Gastrocnemius medialis (tissue), 4 donors: ENCODE measurements at regions not wholly inside any gene's neighbourhood (a gene's known extent, or its start where the extent isn't known, plus 50 kb on each side); places are given as distances from the start of the nearest gene placed in this dataset.

Source experiments
- ATAC-seq, 2 donors: fragments of 150-250 bp; one replicate each; pipeline ENCODE4 v1.9.1; 2016
- DNase-seq, 2 donors: peaks; one replicate each; pipeline ENCODE4 v3.0.0-alpha.2; 2019
- H3K27ac ChIP-seq, 4 donors: fragments of 200-600 bp; sonication (generic); 1 replicate in 1 of 4; 2 replicates in 3 of 4; pipeline ENCODE4 v1.5.1; 2016 to 2018; ENCODE audit warnings: mild to moderate bottlenecking in 2 of 4, moderate library complexity in 1 of 4
- H3K27me3 ChIP-seq, 3 donors: fragments of 200-600 bp; sonication (generic) in 2 of 3; 1 replicate in 1 of 3; 2 replicates in 2 of 3; pipeline versions ENCODE4 v1.5.1 to v1.6.0; 2016 to 2019; ENCODE audit warnings: mild to moderate bottlenecking in 1 of 3, moderate library complexity in 1 of 3
- H3K36me3 ChIP-seq, 2 donors: fragments of 200-600 bp; sonication (generic) in 1 of 2; one replicate each; pipeline ENCODE4 v1.5.1; 2017 to 2018
- H3K4me1 ChIP-seq, 2 donors: fragments of 200-600 bp; sonication (generic) in 1 of 2; one replicate each; pipeline ENCODE4 v1.5.1; 2016 to 2017; ENCODE audit warnings: mild to moderate bottlenecking in 2 of 2
- H3K4me3 ChIP-seq, 4 donors: fragments of 200-600 bp; sonication (generic) in 3 of 4; 1 replicate in 1 of 4; 2 replicates in 3 of 4; pipeline ENCODE4 v1.5.1; 2016 to 2019; ENCODE audit warnings: mild to moderate bottlenecking in 2 of 4
- H3K9me3 ChIP-seq, 3 donors: fragments of 200-600 bp; sonication (generic) in 2 of 3; 1 replicate in 1 of 3; 2 replicates in 2 of 3; pipeline ENCODE4 v1.5.1; 2016 to 2019
- POLR2A ChIP-seq, 2 donors: fragments of 450-650 bp; IDR thresholded peaks; one replicate each; pipeline ENCODE4 v1.6.1; 2017; ENCODE audit warnings: antibody characterized with exemption in 2 of 2, mild to moderate bottlenecking in 2 of 2, moderate library complexity in 2 of 2
- in situ Hi-C, 4 donors: fragments of 200-750 bp; cut with MboI; loops; one replicate each; pipeline versions ENCODE4 v1.15.0 to v1.8.0; 2017; ENCODE audit warnings: low sequenced_read_pairs in 4 of 4
- intact Hi-C: fragments of 100-400 bp; cut with DNase I; formaldehyde crosslinking; loops from one replicate; pipeline ENCODE4 v1.15.1; 2023; ENCODE audit warnings: low total_unique reads
- TF ChIP-seq, protein P1 (sequence below), 5 experiments: fragments of 450-650 bp in 3 of 5; fragments of 200-600 bp in 2 of 5; sonication (generic) in 2 of 5; IDR thresholded peaks in 4 of 5; conservative IDR thresholded peaks in 1 of 5; 1 replicate in 4 of 5; 2 replicates in 1 of 5; pipeline ENCODE4 v1.5.1; 2016 to 2019; ENCODE audit warnings: antibody characterized with exemption in 5 of 5, mild to moderate bottlenecking in 3 of 5, moderate library complexity in 3 of 5

DNA sequence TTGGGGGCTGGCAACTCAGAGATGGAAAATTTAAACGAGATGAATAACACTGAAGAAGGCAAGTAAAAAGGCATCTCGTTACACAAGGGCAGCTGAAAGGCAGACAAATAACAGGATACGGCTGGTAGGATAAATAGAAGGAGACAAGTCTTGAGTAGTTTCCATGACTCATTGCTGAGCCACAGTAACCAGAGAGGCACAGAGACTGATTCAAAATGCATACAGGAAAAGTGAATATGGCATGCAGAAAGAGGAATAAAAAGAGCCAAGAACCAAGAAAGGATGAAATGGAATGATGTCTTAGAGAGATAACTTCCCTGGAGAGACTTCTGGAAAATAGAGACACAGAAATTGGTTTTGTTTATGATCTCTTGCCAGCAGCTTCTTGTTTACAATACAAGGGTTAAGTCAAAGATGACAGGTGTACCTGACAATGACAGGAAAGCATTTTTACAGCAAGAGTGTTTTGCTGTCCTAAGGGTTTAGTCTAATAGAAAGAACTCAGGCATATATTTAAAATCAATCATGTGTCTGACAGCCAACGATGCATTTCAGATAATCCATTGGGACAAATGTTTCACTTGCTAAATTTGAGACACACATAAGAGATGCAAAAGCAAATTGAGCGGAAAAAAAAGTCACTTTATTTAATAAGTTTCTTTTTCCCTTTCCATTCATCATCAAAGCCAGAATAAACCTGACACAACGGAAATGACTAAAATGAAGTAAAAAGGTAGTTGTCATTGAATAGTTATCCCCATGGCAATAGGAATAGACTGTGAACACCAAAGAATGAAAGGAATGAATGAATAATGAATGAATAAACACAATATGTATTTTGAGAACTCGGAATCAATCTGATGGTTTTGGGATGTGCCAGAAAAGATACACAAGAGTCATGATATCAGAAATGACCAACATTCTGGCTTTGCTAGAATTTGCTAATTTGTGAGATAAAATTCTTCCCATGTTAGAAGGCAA lies 68.0 kb upstream of the KCNQ5 start:
- Histone ChIP-seq H3K4me3 (no peak overlapping the region), H3K4me1 (peaks cover 0 to 4% of the 10 kb centered on the region in 2 donors), H3K9me3 (no peaks in the 10 kb centered on the region), H3K36me3 (no peaks in the 10 kb centered on the region), H3K27me3 (no peaks in the 10 kb centered on the region), H3K27ac (no peak overlapping the region)
- in situ Hi-C loops (no loop called here), intact Hi-C loops (no loop called here)
- TF ChIP-seq POLR2A (IDR thresholded peaks at IDR 0.05), result no peak
- TF ChIP-seq, protein P1, sequence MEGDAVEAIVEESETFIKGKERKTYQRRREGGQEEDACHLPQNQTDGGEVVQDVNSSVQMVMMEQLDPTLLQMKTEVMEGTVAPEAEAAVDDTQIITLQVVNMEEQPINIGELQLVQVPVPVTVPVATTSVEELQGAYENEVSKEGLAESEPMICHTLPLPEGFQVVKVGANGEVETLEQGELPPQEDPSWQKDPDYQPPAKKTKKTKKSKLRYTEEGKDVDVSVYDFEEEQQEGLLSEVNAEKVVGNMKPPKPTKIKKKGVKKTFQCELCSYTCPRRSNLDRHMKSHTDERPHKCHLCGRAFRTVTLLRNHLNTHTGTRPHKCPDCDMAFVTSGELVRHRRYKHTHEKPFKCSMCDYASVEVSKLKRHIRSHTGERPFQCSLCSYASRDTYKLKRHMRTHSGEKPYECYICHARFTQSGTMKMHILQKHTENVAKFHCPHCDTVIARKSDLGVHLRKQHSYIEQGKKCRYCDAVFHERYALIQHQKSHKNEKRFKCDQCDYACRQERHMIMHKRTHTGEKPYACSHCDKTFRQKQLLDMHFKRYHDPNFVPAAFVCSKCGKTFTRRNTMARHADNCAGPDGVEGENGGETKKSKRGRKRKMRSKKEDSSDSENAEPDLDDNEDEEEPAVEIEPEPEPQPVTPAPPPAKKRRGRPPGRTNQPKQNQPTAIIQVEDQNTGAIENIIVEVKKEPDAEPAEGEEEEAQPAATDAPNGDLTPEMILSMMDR (IDR thresholded peaks at IDR 0.05 in 4 of 5, conservative IDR thresholded peaks at IDR 0.05 in 1 of 5), result no peak
- no peak for ATAC-seq
- DNase-seq, result no peak

GRCh38 chr6:72554761-72555221 lies 67.1 kb upstream of the KCNQ5 start:
- H3K9me3 ChIP-seq, result no peaks in the 10 kb centered on the region
- H3K4me3 ChIP-seq, result no peak overlapping the region
- TF ChIP-seq POLR2A (IDR thresholded peaks at IDR 0.05), result no peak
- TF ChIP-seq, protein P1 (IDR thresholded peaks at IDR 0.05 in 4 of 5, conservative IDR thresholded peaks at IDR 0.05 in 1 of 5), result no peak
- peaks cover 0 to 4% of the 10 kb centered on the region in 2 donors for H3K4me1 ChIP-seq
- DNase-seq (no peak), ATAC-seq (no peak)
- intact Hi-C loops, result no loop called here
- no peaks in the 10 kb centered on the region for H3K36me3 ChIP-seq
- H3K27ac ChIP-seq, result no peak overlapping the region
- in situ Hi-C loops, result no loop called here
- H3K27me3 ChIP-seq, result no peaks in the 10 kb centered on the region

DNA sequence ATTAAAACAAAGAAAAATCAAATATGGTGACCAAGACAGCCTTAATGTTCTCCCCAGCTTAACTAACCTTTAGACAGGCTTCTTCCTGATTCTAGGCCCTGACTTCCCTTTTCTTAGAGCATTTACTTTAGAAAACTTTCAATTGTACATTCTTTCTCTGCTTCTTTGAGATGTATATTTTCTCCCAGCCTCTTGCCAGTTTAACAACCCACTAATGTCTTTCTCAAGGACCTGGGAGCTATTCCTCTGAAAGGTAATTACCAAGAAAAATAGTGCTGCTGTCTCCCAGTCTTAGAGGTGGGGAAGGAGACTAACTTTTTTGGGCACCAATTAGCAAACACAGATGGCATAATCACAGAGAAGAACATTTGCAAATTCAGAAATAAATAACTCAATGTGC lies 62.8 kb upstream of the KCNQ5 start:
- Histone ChIP-seq H3K4me1 (no peaks in the 10 kb centered on the region), H3K9me3 (no peaks in the 10 kb centered on the region), H3K27me3 (no peaks in the 10 kb centered on the region), H3K27ac (no peak overlapping the region), H3K36me3 (no peaks in the 10 kb centered on the region), H3K4me3 (no peak overlapping the region)
- no peak for DNase-seq
- no peak for ATAC-seq
- TF ChIP-seq, protein P1 (IDR thresholded peaks at IDR 0.05 in 4 of 5, conservative IDR thresholded peaks at IDR 0.05 in 1 of 5), result no peak
- TF ChIP-seq POLR2A (IDR thresholded peaks at IDR 0.05), result no peak
- in situ Hi-C loops (no loop called here), intact Hi-C loops (no loop called here)

DNA sequence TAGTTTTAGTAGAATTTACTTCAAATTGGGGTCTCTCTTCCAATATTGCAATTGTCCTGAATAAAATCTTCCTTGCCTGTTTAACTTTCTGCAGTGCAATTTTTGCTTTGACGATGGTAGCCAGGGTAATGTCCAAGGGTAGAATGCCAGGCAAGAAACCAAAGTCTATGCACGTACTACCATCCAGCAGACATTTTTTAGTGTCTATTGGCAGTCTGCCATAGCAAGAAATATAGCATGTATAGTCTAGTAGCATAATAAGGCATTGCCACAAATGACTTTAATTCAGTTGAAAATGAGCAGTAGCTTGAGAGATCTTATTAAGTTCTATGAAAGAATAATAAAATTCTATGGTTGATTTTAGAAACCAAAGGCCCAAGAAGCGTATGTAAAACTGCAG lies 62.3 kb upstream of the KCNQ5 start:
- H3K4me1 ChIP-seq, result no peaks in the 10 kb centered on the region
- intact Hi-C loops (no loop called here), in situ Hi-C loops (no loop called here)
- TF ChIP-seq, protein P1 (IDR thresholded peaks at IDR 0.05 in 4 of 5, conservative IDR thresholded peaks at IDR 0.05 in 1 of 5), result no peak
- TF ChIP-seq POLR2A (IDR thresholded peaks at IDR 0.05), result no peak
- H3K27ac ChIP-seq, result no peak overlapping the region
- no peaks in the 10 kb centered on the region for H3K27me3 ChIP-seq
- no peaks in the 10 kb centered on the region for H3K36me3 ChIP-seq
- H3K9me3 ChIP-seq, result no peaks in the 10 kb centered on the region
- DNase-seq (no peak), ATAC-seq (no peak)
- H3K4me3 ChIP-seq, result no peak overlapping the region
